ENCODE measurements at regions not wholly inside any gene's neighbourhood (a gene's known extent, or its start where the extent isn't known, plus 50 kb on each side); places are given as distances from the start of the nearest gene placed in this dataset.

GRCh38 chr3:67882981-67883380 is 228.6 kb upstream of the SUCLG2 start:
- no peak for DNase-seq (ENCODE audit: low read depth in 2 of 2)

GRCh38 chr3:67876261-67876660 is 221.8 kb upstream of the SUCLG2 start:
- no peak for DNase-seq (ENCODE audit: low read depth in 2 of 2)

GRCh38 chr3:67875858-67876257 is 221.4 kb upstream of the SUCLG2 start:
- no peak for DNase-seq (ENCODE audit: low read depth in 2 of 2)

GRCh38 chr3:67875338-67875737 is 220.9 kb upstream of the SUCLG2 start:
- DNase-seq (ENCODE audit: low read depth in 2 of 2) = no peak

- DNase-seq (ENCODE audit: low read depth in 2 of 2) = no peak
Measured at GRCh38 chr3:67870477-67870876, 216.1 kb upstream of the SUCLG2 start.

GRCh38 chr3:67866571-67866970 is 212.2 kb upstream of the SUCLG2 start:
- DNase-seq (ENCODE audit: low read depth in 2 of 2) = no peak

GRCh38 chr3:67864587-67865183 is 210.3 kb upstream of the SUCLG2 start:
- no peak for DNase-seq (ENCODE audit: low read depth in 2 of 2)

GRCh38 chr3:67863869-67864268 is 209.5 kb upstream of the SUCLG2 start:
- no peak for DNase-seq (ENCODE audit: low read depth in 2 of 2)

- DNase-seq (ENCODE audit: low read depth in 2 of 2) = no peak
Measured at GRCh38 chr3:67860429-67860828, 206.0 kb upstream of the SUCLG2 start.

GRCh38 chr3:67858492-67858891 is 204.1 kb upstream of the SUCLG2 start:
- no peak for DNase-seq (ENCODE audit: low read depth in 2 of 2)

- no peak for DNase-seq (ENCODE audit: low read depth in 2 of 2)
Measured at GRCh38 chr3:67856718-67857117, 202.3 kb upstream of the SUCLG2 start.

- DNase-seq (ENCODE audit: low read depth in 2 of 2) = no peak
Measured at GRCh38 chr3:67854663-67855062, 200.3 kb upstream of the SUCLG2 start.

- DNase-seq (ENCODE audit: low read depth in 2 of 2) = no peak
Measured at GRCh38 chr3:67853520-67853919, 199.1 kb upstream of the SUCLG2 start.

- DNase-seq (ENCODE audit: low read depth in 2 of 2) = no peak
Measured at GRCh38 chr3:67848299-67848698, 193.9 kb upstream of the SUCLG2 start.

- DNase-seq (ENCODE audit: low read depth in 2 of 2) = no peak
Measured at GRCh38 chr3:67846166-67846565, 191.8 kb upstream of the SUCLG2 start.

- no peak for DNase-seq (ENCODE audit: low read depth in 2 of 2)
Measured at GRCh38 chr3:67832817-67833216, 178.4 kb upstream of the SUCLG2 start.

GRCh38 chr3:67831262-67831661 is 176.8 kb upstream of the SUCLG2 start:
- no peak for DNase-seq (ENCODE audit: low read depth in 2 of 2)

- no peak for DNase-seq (ENCODE audit: low read depth in 2 of 2)
Measured at GRCh38 chr3:67828486-67829010, 174.1 kb upstream of the SUCLG2 start.

GRCh38 chr3:67821135-67821534 is 166.7 kb upstream of the SUCLG2 start:
- no peak for DNase-seq (ENCODE audit: low read depth in 2 of 2)

GRCh38 chr3:67819447-67819846 is 165.0 kb upstream of the SUCLG2 start:
- DNase-seq (ENCODE audit: low read depth in 2 of 2) = no peak

GRCh38 chr3:67809370-67809935 is 155.0 kb upstream of the SUCLG2 start:
- no peak for DNase-seq (ENCODE audit: low read depth in 2 of 2)

- no peak for DNase-seq (ENCODE audit: low read depth in 2 of 2)
Measured at GRCh38 chr3:67808906-67809305, 154.5 kb upstream of the SUCLG2 start.

GRCh38 chr3:67804578-67804977 is 150.2 kb upstream of the SUCLG2 start:
- DNase-seq (ENCODE audit: low read depth in 2 of 2) = no peak

- no peak for DNase-seq (ENCODE audit: low read depth in 2 of 2)
Measured at GRCh38 chr3:67804089-67804488, 149.7 kb upstream of the SUCLG2 start.
